ENCODE measurements at regions not wholly inside any gene's neighbourhood (a gene's known extent, or its start where the extent isn't known, plus 50 kb on each side); places are given as distances from the start of the nearest gene placed in this dataset.

- POLR2A ChIA-PET, result no interaction called here
- Histone ChIP-seq H3K4me1 (ENCODE audit: control extremely low read depth in 1 of 4, control insufficient read depth in 4 of 4, insufficient read depth in 4 of 4, low read length in 3 of 4) (peaks cover 0 to 2% (median 0%) of the 10 kb centered on the region in 4 experiments), H3K36me3 (ENCODE audit: control insufficient read depth in 4 of 4, insufficient read depth in 4 of 4, low read length in 3 of 4) (peaks cover 0 to 2% (median 0%) of the 10 kb centered on the region in 4 experiments), H3K27ac (ENCODE audit: insufficient read depth in 1 of 2, low read depth in 1 of 2, low read length in 2 of 2, poor library complexity in 1 of 2, severe bottlenecking in 2 of 2) (peak overlapping the region in 1 of 2 experiments; percentile 27), H3K27me3 (replicated peaks in 2 of 5; ENCODE audit: control insufficient read depth in 4 of 5, insufficient read depth in 5 of 5, low read length in 4 of 5) (no peaks in the 10 kb centered on the region), H3K9me3 (ENCODE audit: control extremely low read depth in 1 of 5, control insufficient read depth in 4 of 5, insufficient read depth in 2 of 5, low read depth in 1 of 5, low read length in 4 of 5) (peaks cover 0 to 4% (median 2%) of the 10 kb centered on the region in 5 experiments), H3K4me3 (ENCODE audit: control insufficient read depth in 1 of 7, extremely low read depth in 1 of 7, insufficient read depth in 4 of 7, low read depth in 2 of 7, low read length in 6 of 7) (no peak overlapping the region)
- DNase-seq, result no peak
- WGBS (ENCODE audit: insufficient coverage), result 97% methylated on average over 4 of the region's 4 CpGs
- CTCF ChIA-PET, result no interaction called here
Measured at GRCh38 chr1:191888996-191889622, 269.2 kb upstream of the RGS18 start.

GRCh38 chr1:191889623-191890003 lies 268.6 kb upstream of the RGS18 start:
- H3K27ac ChIP-seq (ENCODE audit: insufficient read depth in 1 of 2, low read depth in 1 of 2, low read length in 2 of 2, poor library complexity in 1 of 2, severe bottlenecking in 2 of 2), result peak overlapping the region in 1 of 2 experiments; percentile 27
- peaks cover 0 to 2% (median 0%) of the 10 kb centered on the region in 4 experiments for H3K4me1 ChIP-seq (ENCODE audit: control extremely low read depth in 1 of 4, control insufficient read depth in 4 of 4, insufficient read depth in 4 of 4, low read length in 3 of 4)
- peaks cover 0 to 4% (median 2%) of the 10 kb centered on the region in 5 experiments for H3K9me3 ChIP-seq (ENCODE audit: control extremely low read depth in 1 of 5, control insufficient read depth in 4 of 5, insufficient read depth in 2 of 5, low read depth in 1 of 5, low read length in 4 of 5)
- CTCF ChIA-PET, result no interaction called here
- POLR2A ChIA-PET, result interaction anchor here (0.6 kb wide), 1 partner anchor 143 kb away, joined by 3 read pairs; no protein-coding TSS in a partner anchor
- H3K4me3 ChIP-seq (ENCODE audit: control insufficient read depth in 1 of 7, extremely low read depth in 1 of 7, insufficient read depth in 4 of 7, low read depth in 2 of 7, low read length in 6 of 7), result no peak overlapping the region
- 83% methylated on average over 1 of the region's 3 CpGs for WGBS (ENCODE audit: insufficient coverage)
- peaks cover 0 to 2% (median 0%) of the 10 kb centered on the region in 4 experiments for H3K36me3 ChIP-seq (ENCODE audit: control insufficient read depth in 4 of 4, insufficient read depth in 4 of 4, low read length in 3 of 4)
- no peak for DNase-seq
- no peaks in the 10 kb centered on the region for H3K27me3 ChIP-seq (replicated peaks in 2 of 5; ENCODE audit: control insufficient read depth in 4 of 5, insufficient read depth in 5 of 5, low read length in 4 of 5)

- 100% methylated on average over 2 of the region's 3 CpGs for WGBS (ENCODE audit: insufficient coverage)
- H3K9me3 ChIP-seq (ENCODE audit: control extremely low read depth in 1 of 5, control insufficient read depth in 4 of 5, insufficient read depth in 2 of 5, low read depth in 1 of 5, low read length in 4 of 5), result peaks cover 0 to 4% (median 2%) of the 10 kb centered on the region in 5 experiments
- H3K27ac ChIP-seq (ENCODE audit: insufficient read depth in 1 of 2, low read depth in 1 of 2, low read length in 2 of 2, poor library complexity in 1 of 2, severe bottlenecking in 2 of 2), result no peak overlapping the region
- no peak overlapping the region for H3K4me3 ChIP-seq (ENCODE audit: control insufficient read depth in 1 of 7, extremely low read depth in 1 of 7, insufficient read depth in 4 of 7, low read depth in 2 of 7, low read length in 6 of 7)
- H3K4me1 ChIP-seq (ENCODE audit: control extremely low read depth in 1 of 4, control insufficient read depth in 4 of 4, insufficient read depth in 4 of 4, low read length in 3 of 4), result peaks cover 0 to 2% (median 0%) of the 10 kb centered on the region in 4 experiments
- POLR2A ChIA-PET, result interaction anchor here (0.6 kb wide), 1 partner anchor 1077 kb away, joined by 3 read pairs; no protein-coding TSS in a partner anchor
- H3K36me3 ChIP-seq (ENCODE audit: control insufficient read depth in 4 of 4, insufficient read depth in 4 of 4, low read length in 3 of 4), result peaks cover 0 to 2% (median 0%) of the 10 kb centered on the region in 4 experiments
- DNase-seq, result no peak
- CTCF ChIA-PET, result no interaction called here
- no peaks in the 10 kb centered on the region for H3K27me3 ChIP-seq (replicated peaks in 2 of 5; ENCODE audit: control insufficient read depth in 4 of 5, insufficient read depth in 5 of 5, low read length in 4 of 5)
Measured at GRCh38 chr1:191890433-191891088, 267.7 kb upstream of the RGS18 start.

- peaks cover 0 to 2% (median 0%) of the 10 kb centered on the region in 4 experiments for H3K4me1 ChIP-seq (ENCODE audit: control extremely low read depth in 1 of 4, control insufficient read depth in 4 of 4, insufficient read depth in 4 of 4, low read length in 3 of 4)
- no peaks in the 10 kb centered on the region for H3K36me3 ChIP-seq (ENCODE audit: control insufficient read depth in 4 of 4, insufficient read depth in 4 of 4, low read length in 3 of 4)
- H3K4me3 ChIP-seq (ENCODE audit: control insufficient read depth in 1 of 7, extremely low read depth in 1 of 7, insufficient read depth in 4 of 7, low read depth in 2 of 7, low read length in 6 of 7), result no peak overlapping the region
- no peaks in the 10 kb centered on the region for H3K27me3 ChIP-seq (replicated peaks in 2 of 5; ENCODE audit: control insufficient read depth in 4 of 5, insufficient read depth in 5 of 5, low read length in 4 of 5)
- H3K9me3 ChIP-seq (ENCODE audit: control extremely low read depth in 1 of 5, control insufficient read depth in 4 of 5, insufficient read depth in 2 of 5, low read depth in 1 of 5, low read length in 4 of 5), result peaks cover 0 to 4% (median 2%) of the 10 kb centered on the region in 5 experiments
- ChIA-PET POLR2A (no interaction called here), CTCF (no interaction called here)
- no peak overlapping the region for H3K27ac ChIP-seq (ENCODE audit: insufficient read depth in 1 of 2, low read depth in 1 of 2, low read length in 2 of 2, poor library complexity in 1 of 2, severe bottlenecking in 2 of 2)
- DNase-seq, result no peak
Measured at GRCh38 chr1:191892716-191893115, 265.5 kb upstream of the RGS18 start.

GRCh38 chr1:191895049-191895448 lies 263.2 kb upstream of the RGS18 start:
- POLR2A ChIA-PET, result no interaction called here
- H3K36me3 ChIP-seq (ENCODE audit: control insufficient read depth in 4 of 4, insufficient read depth in 4 of 4, low read length in 3 of 4), result no peaks in the 10 kb centered on the region
- H3K9me3 ChIP-seq (ENCODE audit: control extremely low read depth in 1 of 5, control insufficient read depth in 4 of 5, insufficient read depth in 2 of 5, low read depth in 1 of 5, low read length in 4 of 5), result peaks cover 0 to 4% (median 2%) of the 10 kb centered on the region in 5 experiments
- DNase-seq, result no peak
- WGBS (ENCODE audit: insufficient coverage), result 96% methylated on average over 2 of the region's 2 CpGs
- H3K4me3 ChIP-seq (ENCODE audit: control insufficient read depth in 1 of 7, extremely low read depth in 1 of 7, insufficient read depth in 4 of 7, low read depth in 2 of 7, low read length in 6 of 7), result no peak overlapping the region
- no peaks in the 10 kb centered on the region for H3K4me1 ChIP-seq (ENCODE audit: control extremely low read depth in 1 of 4, control insufficient read depth in 4 of 4, insufficient read depth in 4 of 4, low read length in 3 of 4)
- CTCF ChIA-PET, result no interaction called here
- H3K27me3 ChIP-seq (replicated peaks in 2 of 5; ENCODE audit: control insufficient read depth in 4 of 5, insufficient read depth in 5 of 5, low read length in 4 of 5), result no peaks in the 10 kb centered on the region
- no peak overlapping the region for H3K27ac ChIP-seq (ENCODE audit: insufficient read depth in 1 of 2, low read depth in 1 of 2, low read length in 2 of 2, poor library complexity in 1 of 2, severe bottlenecking in 2 of 2)

- no peaks in the 10 kb centered on the region for H3K36me3 ChIP-seq (ENCODE audit: control insufficient read depth in 4 of 4, insufficient read depth in 4 of 4, low read length in 3 of 4)
- H3K4me1 ChIP-seq (ENCODE audit: control extremely low read depth in 1 of 4, control insufficient read depth in 4 of 4, insufficient read depth in 4 of 4, low read length in 3 of 4), result no peaks in the 10 kb centered on the region
- H3K4me3 ChIP-seq (ENCODE audit: control insufficient read depth in 1 of 7, extremely low read depth in 1 of 7, insufficient read depth in 4 of 7, low read depth in 2 of 7, low read length in 6 of 7), result no peak overlapping the region
- H3K9me3 ChIP-seq (ENCODE audit: control extremely low read depth in 1 of 5, control insufficient read depth in 4 of 5, insufficient read depth in 2 of 5, low read depth in 1 of 5, low read length in 4 of 5), result peaks cover 0 to 4% (median 2%) of the 10 kb centered on the region in 5 experiments
- DNase-seq, result no peak
- H3K27me3 ChIP-seq (replicated peaks in 2 of 5; ENCODE audit: control insufficient read depth in 4 of 5, insufficient read depth in 5 of 5, low read length in 4 of 5), result no peaks in the 10 kb centered on the region
- ChIA-PET POLR2A (no interaction called here), CTCF (no interaction called here)
- H3K27ac ChIP-seq (ENCODE audit: insufficient read depth in 1 of 2, low read depth in 1 of 2, low read length in 2 of 2, poor library complexity in 1 of 2, severe bottlenecking in 2 of 2), result no peak overlapping the region
Measured at GRCh38 chr1:191895462-191896058, 262.7 kb upstream of the RGS18 start.

GRCh38 chr1:191897134-191897533 lies 261.1 kb upstream of the RGS18 start:
- H3K4me1 ChIP-seq (ENCODE audit: control extremely low read depth in 1 of 4, control insufficient read depth in 4 of 4, insufficient read depth in 4 of 4, low read length in 3 of 4), result no peaks in the 10 kb centered on the region
- no peak for DNase-seq
- POLR2A ChIA-PET, result no interaction called here
- H3K27ac ChIP-seq (ENCODE audit: insufficient read depth in 1 of 2, low read depth in 1 of 2, low read length in 2 of 2, poor library complexity in 1 of 2, severe bottlenecking in 2 of 2), result no peak overlapping the region
- WGBS (ENCODE audit: insufficient coverage), result 100% methylated on average over 1 of the region's 3 CpGs
- no peak overlapping the region for H3K4me3 ChIP-seq (ENCODE audit: control insufficient read depth in 1 of 7, extremely low read depth in 1 of 7, insufficient read depth in 4 of 7, low read depth in 2 of 7, low read length in 6 of 7)
- CTCF ChIA-PET, result no interaction called here
- no peaks in the 10 kb centered on the region for H3K36me3 ChIP-seq (ENCODE audit: control insufficient read depth in 4 of 4, insufficient read depth in 4 of 4, low read length in 3 of 4)
- peaks cover 0 to 3% (median 2%) of the 10 kb centered on the region in 5 experiments for H3K9me3 ChIP-seq (ENCODE audit: control extremely low read depth in 1 of 5, control insufficient read depth in 4 of 5, insufficient read depth in 2 of 5, low read depth in 1 of 5, low read length in 4 of 5)
- H3K27me3 ChIP-seq (replicated peaks in 2 of 5; ENCODE audit: control insufficient read depth in 4 of 5, insufficient read depth in 5 of 5, low read length in 4 of 5), result no peaks in the 10 kb centered on the region
